ENCODE measurements at regions not wholly inside any gene's neighbourhood (a gene's known extent, or its start where the extent isn't known, plus 50 kb on each side); places are given as distances from the start of the nearest gene placed in this dataset.
A peak's percentile ranks its signal among the peaks of the same experiment; 100 is the strongest.
"Not testable (repeated sequence)": the region's sequence is repeated elsewhere in the genome, so short reads cannot be mapped to it uniquely, and the experiment has no call there.

GRCh38 chr4:126630230-126630629 lies 1002.5 kb upstream of the INTU start:
- peak in 1 of 2 experiments; percentile 62 for DNase-seq

- DNase-seq = no peak
Measured at GRCh38 chr4:126633306-126633705, 999.5 kb upstream of the INTU start.

- no peak for DNase-seq
Measured at GRCh38 chr4:126637706-126638105, 995.1 kb upstream of the INTU start.

DNA sequence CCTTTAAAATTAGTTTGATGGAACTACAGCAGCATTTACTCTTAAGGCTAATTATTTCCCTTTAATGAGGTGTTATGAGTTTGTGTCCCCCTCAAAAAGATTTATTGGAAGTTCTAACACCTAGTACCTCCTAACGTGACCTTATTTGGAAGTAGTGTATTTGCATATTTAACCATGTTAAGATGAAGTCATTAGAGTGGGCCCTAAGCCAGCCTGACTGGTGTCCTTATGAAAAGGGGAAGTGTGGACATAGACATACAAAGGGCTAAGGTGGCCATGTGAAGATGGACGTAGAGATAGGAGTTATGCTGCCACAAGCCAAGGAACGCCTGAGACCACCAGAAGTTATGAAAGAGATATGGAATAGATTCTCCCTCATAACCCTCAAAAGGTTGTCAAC lies 985.4 kb upstream of the INTU start:
- DNase-seq = no peak

DNA sequence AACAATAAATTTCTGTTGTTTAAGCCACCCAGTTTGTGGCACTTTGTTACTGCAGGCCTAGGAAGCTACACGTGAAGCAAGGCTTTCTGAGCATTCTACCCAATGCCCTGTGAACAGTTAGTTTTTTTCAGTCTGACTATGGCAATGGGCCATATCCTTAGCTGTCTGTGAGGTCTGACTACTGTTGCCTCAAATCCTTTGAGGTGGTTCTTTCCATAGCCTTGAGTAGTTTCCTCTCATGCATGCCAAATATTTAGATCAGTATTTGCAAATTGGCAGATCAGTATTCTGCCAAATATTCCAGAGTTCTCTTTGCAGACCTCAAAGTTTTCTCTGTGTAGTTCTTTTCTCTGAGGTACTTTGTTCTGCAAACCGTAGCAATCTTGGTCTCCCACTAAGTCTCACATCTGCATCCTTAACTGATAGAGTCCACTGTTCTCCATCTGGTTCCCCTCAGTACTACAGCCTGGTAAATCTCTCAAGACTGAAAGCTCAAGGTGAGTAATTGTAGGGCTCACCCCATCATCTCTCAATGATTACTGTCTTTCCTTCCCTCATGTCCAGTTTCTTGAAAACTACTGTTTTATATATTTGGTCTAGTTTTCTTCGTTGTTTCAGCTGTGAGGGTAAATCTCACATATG lies 984.9 kb upstream of the INTU start:
- DNase-seq = peak in 1 of 2 experiments; percentile 17

DNA sequence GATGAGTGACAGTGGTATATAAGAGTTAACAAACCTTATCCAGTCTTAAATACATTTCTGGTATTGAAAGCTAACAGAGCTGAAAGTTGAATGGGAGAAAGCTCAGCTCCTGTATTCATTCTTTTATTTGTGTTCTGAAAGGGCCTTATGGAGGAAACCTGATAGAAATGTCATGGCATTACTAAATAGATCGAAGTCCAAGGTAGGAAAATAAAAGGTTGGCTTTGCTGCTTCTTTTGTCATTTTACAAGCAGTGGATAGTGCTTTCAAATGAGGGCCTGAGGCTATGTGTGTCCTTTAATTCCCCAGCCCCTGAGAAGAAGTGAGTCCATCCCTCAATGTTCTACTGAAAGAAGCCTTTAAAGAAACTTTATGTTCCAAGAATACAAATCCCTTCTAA lies 974.3 kb upstream of the INTU start:
- no peak for DNase-seq

GRCh38 chr4:126661194-126661593 lies 971.6 kb upstream of the INTU start:
- no peak for DNase-seq

DNA sequence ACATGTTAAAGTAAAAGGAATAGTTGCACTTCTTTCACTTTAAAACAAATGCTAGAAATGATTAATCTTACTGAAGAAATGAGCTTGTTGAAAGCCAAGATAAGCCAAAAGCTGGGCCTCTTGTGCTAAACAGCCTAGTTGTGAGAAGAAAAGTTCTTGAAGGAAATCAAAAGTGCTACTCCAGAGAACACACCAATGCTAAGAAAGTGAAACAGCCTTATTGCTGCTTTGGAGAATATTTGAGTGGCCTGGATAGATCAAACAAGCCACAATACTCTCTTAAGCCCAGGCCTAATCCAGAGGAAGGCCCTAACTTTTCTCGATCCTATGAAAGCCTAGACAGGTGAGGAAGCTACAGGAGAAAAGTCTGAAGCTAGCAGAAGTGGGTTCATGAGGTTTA lies 967.9 kb upstream of the INTU start:
- no peak for DNase-seq

DNA sequence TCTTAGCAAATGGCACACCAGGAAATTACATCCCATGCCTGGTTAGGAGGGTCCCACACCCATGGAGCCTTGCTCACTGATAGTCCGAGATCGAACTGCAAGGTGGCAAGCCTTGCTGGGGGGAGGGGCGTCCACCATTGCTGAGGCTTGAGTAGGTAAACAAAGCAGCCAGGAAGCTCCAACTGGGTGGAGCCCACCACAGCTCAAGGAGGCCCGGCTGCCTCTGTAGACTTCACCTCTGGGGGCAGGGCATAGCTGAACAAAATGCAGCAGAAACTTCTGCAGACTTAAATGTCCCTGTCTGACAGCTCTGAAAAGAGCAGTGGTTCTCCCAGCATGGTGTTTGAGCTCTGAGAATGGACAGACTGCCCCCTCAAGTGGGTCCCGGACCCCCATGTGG lies 962.7 kb upstream of the INTU start:
- DNase-seq = not testable (repeated sequence)

DNA sequence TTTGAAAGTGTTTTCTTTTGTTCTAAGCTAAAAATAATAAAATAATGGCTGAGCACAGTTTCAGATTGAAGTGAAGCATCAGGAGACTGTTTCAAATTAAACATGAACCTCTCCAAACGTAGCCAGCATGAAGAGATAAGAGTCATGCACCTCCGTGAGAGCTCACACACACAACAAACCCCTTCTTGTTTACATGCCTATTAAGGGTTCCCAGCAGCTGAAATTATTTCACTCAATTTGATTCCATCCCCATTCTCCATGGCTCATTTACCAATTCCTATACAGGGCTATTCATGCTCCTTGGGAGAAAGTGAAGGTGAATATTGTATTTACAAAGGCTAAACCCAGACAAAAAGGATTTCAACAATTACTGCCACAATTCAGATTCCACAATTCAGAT lies 954.1 kb upstream of the INTU start:
- peak in 1 of 2 experiments; percentile 31 for DNase-seq

DNA sequence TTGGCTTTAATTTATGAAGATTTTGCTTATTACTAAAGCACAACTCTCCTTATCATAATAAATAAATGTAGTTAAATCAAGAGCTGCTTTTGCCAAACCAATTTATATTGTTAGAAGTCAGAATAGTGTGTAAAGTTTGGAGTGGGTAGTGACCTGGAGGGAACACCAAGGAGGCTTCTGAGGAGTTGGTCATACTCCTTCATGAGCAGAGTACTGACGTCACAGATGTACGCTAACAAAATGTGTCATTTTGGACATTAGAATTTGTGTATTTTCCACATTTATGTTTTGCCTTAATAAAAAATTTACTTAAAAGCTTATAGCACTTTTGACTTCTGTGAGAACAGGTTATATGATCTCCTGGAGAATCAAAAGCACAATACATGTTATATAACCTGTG lies 953.5 kb upstream of the INTU start:
- DNase-seq = no peak

DNA sequence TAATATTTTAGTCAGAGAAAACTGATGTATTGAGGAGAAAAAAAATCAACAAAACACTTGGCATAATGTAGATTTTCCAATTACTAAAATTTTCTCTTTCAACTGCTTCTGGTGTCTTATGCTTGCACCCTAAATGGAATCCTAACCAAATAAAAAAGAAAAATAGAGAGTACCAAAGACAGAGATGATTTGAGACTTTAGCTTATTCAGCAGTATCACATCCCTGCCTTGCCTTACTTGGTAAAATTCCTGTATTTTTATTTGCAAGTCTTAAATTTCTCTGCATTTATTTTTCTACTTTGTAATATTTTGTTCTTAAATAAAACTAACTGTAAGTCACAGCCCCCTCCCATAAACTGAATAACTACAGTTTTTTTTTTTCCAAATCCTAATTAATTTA lies 950.5 kb upstream of the INTU start:
- no peak for DNase-seq

DNA sequence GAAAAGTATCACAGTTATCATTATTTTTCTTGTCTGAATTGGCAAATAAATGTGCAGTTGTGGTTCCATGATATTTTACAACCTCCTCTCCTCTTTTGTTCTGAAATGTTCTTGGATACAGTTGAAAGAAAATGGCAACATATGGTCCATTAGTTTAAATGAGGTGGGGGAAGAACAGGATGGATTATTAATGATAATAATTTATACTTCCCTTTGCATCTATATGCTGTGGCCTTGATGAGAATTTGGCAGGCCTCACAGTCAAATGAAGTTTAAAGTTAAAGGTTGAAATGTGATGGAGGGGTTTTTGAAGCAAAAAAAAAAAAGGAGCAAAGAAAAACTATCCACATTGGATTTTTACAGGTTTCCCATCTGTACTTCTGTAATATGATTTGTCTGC lies 946.3 kb upstream of the INTU start:
- peak in 1 of 2 experiments; percentile 21 for DNase-seq

GRCh38 chr4:126687655-126688358 lies 945.0 kb upstream of the INTU start:
- peak; percentile 27 to 38 for DNase-seq

- no peak for DNase-seq
Measured at GRCh38 chr4:126691797-126692196, 941.0 kb upstream of the INTU start.

- DNase-seq = no peak
Measured at GRCh38 chr4:126697748-126698147, 935.0 kb upstream of the INTU start.

DNA sequence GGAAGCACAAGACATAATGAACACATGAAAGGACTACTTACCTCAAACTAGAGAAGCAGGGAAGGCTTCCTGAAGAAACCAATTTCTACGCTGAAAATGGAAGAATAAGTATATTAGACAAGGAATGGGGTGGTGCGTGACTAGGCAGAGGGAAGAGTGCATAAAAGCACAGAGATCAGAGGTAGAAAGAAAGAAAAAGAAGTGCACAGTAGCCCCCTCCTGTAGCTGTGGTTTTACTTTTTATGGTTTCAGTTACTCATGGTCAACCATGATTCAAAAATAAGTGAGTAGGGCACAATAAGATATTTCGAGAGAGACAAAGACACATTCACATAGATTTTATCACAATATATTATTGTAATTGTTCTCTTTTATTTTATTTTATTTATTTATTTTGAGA lies 934.5 kb upstream of the INTU start:
- DNase-seq = no peak

DNA sequence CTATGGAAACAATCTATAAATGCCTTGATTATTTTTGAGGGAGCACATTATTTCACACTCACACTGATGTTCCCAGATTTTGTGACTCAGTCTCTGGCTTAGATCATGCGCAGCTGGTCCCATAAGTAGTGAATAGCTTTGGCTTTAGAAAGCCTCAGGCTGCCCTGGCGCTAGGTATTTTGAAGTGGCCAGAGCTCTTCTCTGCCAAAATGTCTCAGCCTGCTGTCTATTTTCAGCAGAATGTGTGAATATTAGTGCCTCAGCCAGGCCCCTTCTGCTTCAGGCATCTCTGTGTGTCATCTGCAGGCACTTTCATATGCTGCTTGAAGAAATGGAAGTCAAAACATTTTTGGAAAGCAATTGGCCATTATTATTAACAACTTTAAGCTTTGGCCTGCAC lies 931.0 kb upstream of the INTU start:
- peak; percentile 62 to 94 for DNase-seq

DNA sequence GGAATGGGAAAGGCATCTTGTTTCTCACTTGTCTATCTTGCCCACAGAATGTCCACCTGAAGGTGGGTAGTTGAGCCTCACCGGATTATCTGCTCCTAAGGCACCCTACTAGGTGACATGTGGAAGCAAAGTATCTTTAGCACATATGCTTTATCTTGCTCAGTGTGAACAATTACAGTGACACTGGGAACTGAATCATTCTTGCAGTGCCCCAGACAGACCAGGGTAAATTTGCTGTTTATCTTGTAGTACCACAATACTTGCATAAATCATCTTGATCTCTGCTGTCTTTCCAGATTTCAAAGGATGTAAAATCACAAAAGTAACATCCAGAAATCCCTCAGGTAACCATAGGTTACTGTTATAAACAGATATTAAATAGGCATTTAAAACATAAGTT lies 930.0 kb upstream of the INTU start:
- no peak for DNase-seq

GRCh38 chr4:126705266-126705665 lies 927.5 kb upstream of the INTU start:
- DNase-seq = no peak

DNA sequence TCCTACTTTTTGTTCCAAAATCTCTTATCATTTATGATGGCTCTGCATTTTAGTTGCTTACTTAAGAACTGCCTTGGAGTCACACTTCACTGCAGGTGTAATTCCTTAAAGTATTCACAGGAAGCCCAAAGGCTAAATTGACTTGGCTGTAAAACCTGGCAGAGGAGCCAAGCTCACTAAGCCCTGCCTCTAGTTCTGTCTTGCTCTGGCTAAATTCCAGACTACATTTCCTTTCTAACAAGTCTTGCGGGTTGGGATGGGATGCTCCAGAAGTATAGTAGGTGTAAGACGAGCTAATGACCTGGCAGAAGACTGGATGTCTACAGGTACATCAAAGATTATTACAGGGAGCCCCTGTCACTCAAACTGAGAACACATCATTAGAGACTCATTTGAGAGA lies 924.0 kb upstream of the INTU start:
- peak in 1 of 2 experiments; percentile 72 for DNase-seq

DNA sequence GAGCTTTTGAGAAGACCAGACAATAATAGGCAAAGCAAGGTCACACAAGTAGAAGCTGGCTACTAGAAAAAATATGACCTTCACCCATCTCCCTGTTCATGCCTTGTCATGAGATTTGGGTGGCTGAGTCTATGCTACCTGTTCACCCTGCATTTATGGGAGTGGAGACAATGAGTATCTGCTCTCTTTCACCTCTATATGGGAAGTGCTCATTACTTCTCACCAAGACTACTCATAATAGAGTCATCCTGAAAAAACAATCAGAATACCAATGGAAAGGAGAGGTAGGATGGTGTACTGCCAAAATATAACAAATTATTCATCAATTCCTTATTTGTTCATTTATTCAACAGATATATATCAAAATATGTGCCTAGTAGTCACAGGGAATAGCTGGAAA lies 921.8 kb upstream of the INTU start:
- no peak for DNase-seq

- DNase-seq = no peak
Measured at GRCh38 chr4:126715067-126715466, 917.7 kb upstream of the INTU start.

- no peak for DNase-seq
Measured at GRCh38 chr4:126715681-126716080, 917.1 kb upstream of the INTU start.

DNA sequence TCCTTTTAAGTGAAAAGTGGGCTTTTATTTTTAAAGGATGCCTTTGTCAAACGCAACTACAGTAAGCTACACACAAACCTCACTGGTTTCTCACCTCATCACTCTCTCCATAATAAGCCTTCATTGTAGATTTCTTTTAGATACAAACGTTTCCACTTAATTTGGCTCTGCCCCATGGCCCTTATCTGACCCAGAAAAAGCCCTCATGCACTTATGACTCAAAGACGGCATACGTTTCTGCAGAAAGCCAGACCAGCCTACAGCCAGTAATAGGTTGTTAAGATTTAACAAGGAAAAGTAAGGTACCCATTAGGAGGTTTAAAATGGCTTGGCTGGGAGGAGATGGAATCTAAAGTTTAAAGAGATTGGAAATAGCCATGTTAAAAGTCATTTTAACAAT lies 914.6 kb upstream of the INTU start:
- no peak for DNase-seq

Data from NCI-H446 (cell line).